WERI-Rb-1 (cell line): ENCODE measurements at regions not wholly inside any gene's neighbourhood (a gene's known extent, or its start where the extent isn't known, plus 50 kb on each side); places are given as distances from the start of the nearest gene placed in this dataset.

Experiments
- DNase-seq: peaks from one replicate; pipeline ENCODE4 v3.0.0-alpha.2; 2020
- H3K27ac ChIP-seq: fragments of 250-450 bp; sonication (Bioruptor Pico); 2 replicates; pipeline ENCODE4 v1.5.1; 2020; ENCODE audit warnings: mild to moderate bottlenecking, moderate library complexity
- H3K27me3 ChIP-seq: fragments of 250-450 bp; sonication (Bioruptor Pico); 2 replicates; pipeline ENCODE4 v1.5.1; 2021; ENCODE audit warnings: mild to moderate bottlenecking, low read depth, moderate library complexity; ENCODE audit not compliant: insufficient read depth, severe bottlenecking
- H3K36me3 ChIP-seq: fragments of 250-450 bp; sonication (Bioruptor Pico); 2 replicates; pipeline ENCODE4 v1.5.1; 2020; ENCODE audit warnings: mild to moderate bottlenecking, moderate library complexity
- H3K4me3 ChIP-seq: 2 replicates; pipeline ENCODE4 v1.5.1; 2011; ENCODE audit warnings: low read depth, mild to moderate bottlenecking, control low read depth, low read length
- H3K9me3 ChIP-seq: fragments of 250-450 bp; sonication (Bioruptor Pico); 2 replicates; pipeline ENCODE4 v1.5.1; 2021; ENCODE audit warnings: mild to moderate bottlenecking, moderate library complexity; ENCODE audit not compliant: severe bottlenecking
- TF ChIP-seq, protein P1 (sequence below): IDR thresholded peaks from 2 replicates; pipeline ENCODE4 v1.5.1; 2011; ENCODE audit warnings: low read depth, mild to moderate bottlenecking, control low read depth, inconsistent platforms, low read length

DNA sequence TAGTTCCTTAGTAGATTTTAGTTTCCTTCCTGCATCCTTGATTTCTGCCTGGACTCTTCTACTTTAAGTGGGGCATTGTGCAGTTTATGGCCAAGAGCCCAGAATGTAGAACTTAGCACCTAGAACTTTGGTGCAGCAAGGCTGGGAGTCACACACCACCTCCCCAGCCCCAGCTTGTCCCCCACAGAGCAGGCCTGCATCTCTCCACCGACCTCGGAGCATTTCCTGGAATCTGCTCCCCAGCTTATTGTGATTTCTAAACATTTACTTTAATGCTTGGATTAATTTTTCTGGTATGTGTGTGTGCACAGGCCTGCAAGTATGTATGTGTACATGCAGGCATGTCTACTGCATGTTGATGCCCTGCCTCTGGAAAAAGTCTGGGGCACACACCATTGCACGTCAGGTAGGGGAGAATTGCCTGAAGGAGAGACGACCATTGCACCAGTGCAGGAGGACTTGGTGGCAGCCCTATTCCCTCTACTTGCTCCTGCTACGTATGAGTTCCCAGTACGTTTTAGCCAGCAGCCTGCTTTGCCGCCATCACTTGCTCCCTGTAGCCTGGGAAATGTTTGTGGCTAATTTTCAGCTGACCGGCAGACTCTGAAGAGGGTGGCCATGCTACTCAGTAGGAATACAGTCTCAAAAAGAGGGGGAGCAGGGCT, 419.9 kb upstream of the HS6ST1 start:
- no peak overlapping the region for H3K27ac ChIP-seq
- TF ChIP-seq, protein P1, sequence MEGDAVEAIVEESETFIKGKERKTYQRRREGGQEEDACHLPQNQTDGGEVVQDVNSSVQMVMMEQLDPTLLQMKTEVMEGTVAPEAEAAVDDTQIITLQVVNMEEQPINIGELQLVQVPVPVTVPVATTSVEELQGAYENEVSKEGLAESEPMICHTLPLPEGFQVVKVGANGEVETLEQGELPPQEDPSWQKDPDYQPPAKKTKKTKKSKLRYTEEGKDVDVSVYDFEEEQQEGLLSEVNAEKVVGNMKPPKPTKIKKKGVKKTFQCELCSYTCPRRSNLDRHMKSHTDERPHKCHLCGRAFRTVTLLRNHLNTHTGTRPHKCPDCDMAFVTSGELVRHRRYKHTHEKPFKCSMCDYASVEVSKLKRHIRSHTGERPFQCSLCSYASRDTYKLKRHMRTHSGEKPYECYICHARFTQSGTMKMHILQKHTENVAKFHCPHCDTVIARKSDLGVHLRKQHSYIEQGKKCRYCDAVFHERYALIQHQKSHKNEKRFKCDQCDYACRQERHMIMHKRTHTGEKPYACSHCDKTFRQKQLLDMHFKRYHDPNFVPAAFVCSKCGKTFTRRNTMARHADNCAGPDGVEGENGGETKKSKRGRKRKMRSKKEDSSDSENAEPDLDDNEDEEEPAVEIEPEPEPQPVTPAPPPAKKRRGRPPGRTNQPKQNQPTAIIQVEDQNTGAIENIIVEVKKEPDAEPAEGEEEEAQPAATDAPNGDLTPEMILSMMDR: no peak
- no peak for DNase-seq
- H3K27me3 ChIP-seq: no peaks in the 10 kb centered on the region
- no peaks in the 10 kb centered on the region for H3K36me3 ChIP-seq
- no peaks in the 10 kb centered on the region for H3K9me3 ChIP-seq
- no peak overlapping the region for H3K4me3 ChIP-seq

GRCh38 chr2:128742467-128742866, 423.8 kb upstream of the HS6ST1 start:
- TF ChIP-seq, protein P1: no peak
- DNase-seq: no peak
- Histone ChIP-seq H3K9me3 (no peaks in the 10 kb centered on the region), H3K27ac (no peak overlapping the region), H3K27me3 (no peaks in the 10 kb centered on the region), H3K36me3 (no peaks in the 10 kb centered on the region), H3K4me3 (no peak overlapping the region)

- TF ChIP-seq, protein P1: no peak
- no peaks in the 10 kb centered on the region for H3K9me3 ChIP-seq
- no peaks in the 10 kb centered on the region for H3K36me3 ChIP-seq
- H3K4me3 ChIP-seq: no peak overlapping the region
- no peak overlapping the region for H3K27ac ChIP-seq
- no peaks in the 10 kb centered on the region for H3K27me3 ChIP-seq
- DNase-seq: no peak
Observed at GRCh38 chr2:128745946-128746345, 427.3 kb upstream of the HS6ST1 start.

DNA sequence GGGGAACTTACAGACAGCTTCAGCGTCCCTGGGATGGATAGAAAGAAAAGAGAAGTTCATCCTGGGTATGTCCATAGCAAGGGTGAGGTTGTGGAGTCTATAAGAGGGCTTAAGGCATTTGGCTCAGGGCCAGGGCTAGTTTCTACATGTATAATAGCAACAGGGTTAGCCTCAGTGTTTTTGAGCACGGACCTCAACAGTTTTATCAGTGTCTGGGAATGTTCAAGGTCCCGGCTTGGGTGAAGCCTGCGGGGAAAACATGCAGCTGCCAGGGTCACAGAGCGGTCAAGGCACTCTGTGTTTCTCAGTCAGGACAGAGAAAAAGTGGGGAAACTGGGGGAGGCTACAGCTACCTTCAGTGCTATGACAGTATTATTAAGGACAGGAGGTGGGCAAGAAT, 427.7 kb upstream of the HS6ST1 start:
- DNase-seq: peak; percentile 39
- Histone ChIP-seq H3K36me3 (no peaks in the 10 kb centered on the region), H3K9me3 (no peaks in the 10 kb centered on the region), H3K4me3 (no peak overlapping the region), H3K27ac (no peak overlapping the region), H3K27me3 (no peaks in the 10 kb centered on the region)
- TF ChIP-seq, protein P1: no peak

DNA sequence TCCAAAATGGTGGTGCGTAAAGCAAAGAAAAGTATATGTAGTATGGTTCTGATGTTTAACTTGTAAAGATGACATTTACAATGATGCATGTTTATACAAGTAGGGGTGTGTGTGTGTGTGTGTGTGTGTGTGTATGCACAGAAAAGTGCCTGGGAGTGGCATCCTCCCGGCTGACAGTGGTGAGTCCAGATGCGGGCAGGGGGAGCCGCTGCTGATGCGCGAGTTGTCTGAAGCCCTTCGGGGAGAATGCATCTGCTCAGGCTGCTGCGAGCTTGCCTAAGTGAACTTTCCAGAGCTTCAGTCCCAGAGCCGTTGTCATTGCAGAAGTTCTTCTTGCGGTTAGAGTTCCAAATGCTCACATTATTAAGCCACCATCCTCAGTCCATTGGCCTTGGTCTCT, 429.7 kb upstream of the HS6ST1 start:
- TF ChIP-seq, protein P1: no peak
- H3K4me3 ChIP-seq: no peak overlapping the region
- no peak overlapping the region for H3K27ac ChIP-seq
- no peaks in the 10 kb centered on the region for H3K36me3 ChIP-seq
- H3K9me3 ChIP-seq: no peaks in the 10 kb centered on the region
- DNase-seq: no peak
- no peaks in the 10 kb centered on the region for H3K27me3 ChIP-seq
